GM12878 (cell line): ENCODE measurements at regions not wholly inside any gene's neighbourhood (a gene's known extent, or its start where the extent isn't known, plus 50 kb on each side); places are given as distances from the start of the nearest gene placed in this dataset.
"Not testable (repeated sequence)": the region's sequence is repeated elsewhere in the genome, so short reads cannot be mapped to it uniquely, and the experiment has no call there.

Experiments used
- ATAC-seq: fragments of 200-7000 bp; cut with Tn5 transposase; 3 replicates; pipeline ENCODE4 v1.9.1; 2020; ENCODE audit warnings: mild to moderate bottlenecking, moderate library complexity
- BruUV-seq: library from RNA; stranded (reverse); fragments of 400-500 nt; replicated peaks from 2 replicates; lab custom pipeline; 2021; lab: Mats Ljungman, UMichigan
- CTCF ChIA-PET: fragments of 300-600 bp; sonication (Branson Sonifier 250); formaldehyde crosslinking; extraction: SDS; loops from one replicate; lab custom pipeline; 2021; ENCODE audit warnings: inconsistent platforms; lab: Yijun Ruan, JAX
- POLR2A ChIA-PET: fragments of 350-600 bp; formaldehyde crosslinking; extraction: SDS; loops from one replicate; lab custom pipeline; 2021; ENCODE audit warnings: inconsistent platforms; lab: Charles Lee
- RAD21 ChIA-PET: fragments of 300-600 bp; sonication (Branson Sonifier 250); formaldehyde crosslinking; loops from one replicate; lab custom pipeline; 2023; ENCODE audit warnings: antibody characterized with exemption; ENCODE audit not compliant: unreplicated experiment; lab: Charles Lee
- SMC1A ChIA-PET: fragments of 300-600 bp; sonication (Branson Sonifier 250); formaldehyde crosslinking; loops from one replicate; lab custom pipeline; 2023; ENCODE audit not compliant: unreplicated experiment, uncharacterized antibody; lab: Charles Lee
- DNase-seq: peaks from one replicate; pipeline ENCODE4 v3.0.0-alpha.2; 2011; ENCODE audit warnings: low read depth, low spot score
- FAIRE-seq: peaks from 3 replicates; lab custom pipeline; 2011; peaks lifted over from hg19 to GRCh38; lab: Jason Lieb, UNC
- H2AFZ ChIP-seq: 2 replicates; pipeline ENCODE4 v1.6.0; 2011; ENCODE audit warnings: low read depth, low read length, control low read depth; ENCODE audit not compliant: control insufficient read depth
- H3K27ac ChIP-seq: 2 replicates; pipeline ENCODE4 v1.5.1; 2011; ENCODE audit warnings: control low read depth; ENCODE audit not compliant: control insufficient read depth, insufficient read depth
- H3K27me3 ChIP-seq, 2 experiments: replicated peaks in 1 of 2; 2 replicates each; pipeline versions ENCODE4 v1.6.0 to v1.6.1; 2011; ENCODE audit warnings: low read length in 1 of 2; ENCODE audit not compliant: control insufficient read depth in 2 of 2, insufficient read depth in 2 of 2
- H3K36me3 ChIP-seq, 2 experiments: 2 replicates each; pipeline ENCODE4 v1.5.1; 2011; ENCODE audit warnings: low read length in 1 of 2; ENCODE audit not compliant: control insufficient read depth in 2 of 2, insufficient read depth in 2 of 2
- H3K4me1 ChIP-seq: 2 replicates; pipeline ENCODE4 v1.6.1; 2011; ENCODE audit warnings: mild to moderate bottlenecking, low read length, moderate library complexity, mixed read lengths; ENCODE audit not compliant: control insufficient read depth, insufficient read depth
- H3K4me2 ChIP-seq: 2 replicates; pipeline ENCODE4 v1.6.0; 2011; ENCODE audit warnings: control low read depth; ENCODE audit not compliant: control insufficient read depth, insufficient read depth
- H3K4me3 ChIP-seq: fragments of 200-600 bp; sonication (generic); 2 replicates; pipeline ENCODE4 v1.5.1; 2016
- H3K79me2 ChIP-seq: 2 replicates; pipeline ENCODE4 v1.6.0; 2011; ENCODE audit warnings: low read length; ENCODE audit not compliant: control insufficient read depth, insufficient read depth
- H3K9ac ChIP-seq: 2 replicates; pipeline ENCODE4 v1.8.0; 2011; ENCODE audit warnings: low read length, control low read depth, mixed read lengths; ENCODE audit not compliant: control insufficient read depth, insufficient read depth
- H3K9me3 ChIP-seq: replicated peaks from 3 replicates; pipeline ENCODE4 v1.5.1; 2011; ENCODE audit warnings: mild to moderate bottlenecking, low read length; ENCODE audit not compliant: control insufficient read depth, insufficient read depth
- H4K20me1 ChIP-seq: 2 replicates; pipeline ENCODE4 v1.6.0; 2011; ENCODE audit not compliant: control insufficient read depth, insufficient read depth
- WGBS: methylation state at CpG from one replicate; pipeline ENCODE4 v1.1.6; 2016; ENCODE audit warnings: low lambda C conversion rate; ENCODE audit not compliant: insufficient replicate concordance, insufficient coverage; ENCODE audit errors: missing lambda C conversion rate; 5-methylcytosine and 5-hydroxymethylcytosine counted together
- in situ Hi-C: fragments of 300-500 bp; cut with MboI; formaldehyde crosslinking; loops from 9 replicates; pipeline ENCODE4 v1.14.3; 2018; ENCODE audit warnings: mixed read lengths
- intact Hi-C: fragments of 100-400 bp; cut with micrococcal nuclease; formaldehyde crosslinking; loops from one replicate; pipeline ENCODE4 v1.14.2; 2022; ENCODE audit not compliant: unreplicated experiment
- TF ChIP-seq, protein P1 (sequence below): fragments of 450-650 bp; IDR thresholded peaks from 2 replicates; pipeline ENCODE4 v1.6.1; 2016; ENCODE audit warnings: mild to moderate bottlenecking
- TF ChIP-seq, protein P2 (sequence below): fragments of 450-650 bp; IDR thresholded peaks from 2 replicates; pipeline ENCODE4 v1.6.1; 2017; ENCODE audit warnings: mild to moderate bottlenecking

DNA sequence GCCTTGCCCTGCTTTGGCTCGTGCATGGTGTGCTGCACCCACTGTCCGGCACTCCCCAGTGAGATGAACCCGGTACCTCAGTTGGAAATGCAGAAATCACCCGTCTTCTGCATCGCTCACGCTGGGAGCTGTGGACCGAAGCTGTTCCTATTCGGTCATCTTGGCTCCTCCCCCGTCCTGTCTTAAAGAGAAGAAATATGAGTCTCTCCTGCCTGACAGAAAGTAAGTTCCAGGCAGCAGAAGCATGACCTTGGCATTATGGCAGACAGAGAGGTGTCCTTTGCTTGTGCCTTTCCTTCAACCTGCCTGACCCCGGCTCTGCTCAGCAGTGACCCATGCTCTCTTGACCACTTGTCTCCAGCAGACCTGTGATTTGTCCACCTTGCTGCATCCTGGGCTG is 62.5 kb upstream of the CYP1B1 start (continued):
- TF ChIP-seq, protein P1, sequence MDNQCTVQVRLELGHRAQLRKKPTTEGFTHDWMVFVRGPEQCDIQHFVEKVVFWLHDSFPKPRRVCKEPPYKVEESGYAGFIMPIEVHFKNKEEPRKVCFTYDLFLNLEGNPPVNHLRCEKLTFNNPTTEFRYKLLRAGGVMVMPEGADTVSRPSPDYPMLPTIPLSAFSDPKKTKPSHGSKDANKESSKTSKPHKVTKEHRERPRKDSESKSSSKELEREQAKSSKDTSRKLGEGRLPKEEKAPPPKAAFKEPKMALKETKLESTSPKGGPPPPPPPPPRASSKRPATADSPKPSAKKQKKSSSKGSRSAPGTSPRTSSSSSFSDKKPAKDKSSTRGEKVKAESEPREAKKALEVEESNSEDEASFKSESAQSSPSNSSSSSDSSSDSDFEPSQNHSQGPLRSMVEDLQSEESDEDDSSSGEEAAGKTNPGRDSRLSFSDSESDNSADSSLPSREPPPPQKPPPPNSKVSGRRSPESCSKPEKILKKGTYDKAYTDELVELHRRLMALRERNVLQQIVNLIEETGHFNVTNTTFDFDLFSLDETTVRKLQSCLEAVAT = no peak
- TF ChIP-seq, protein P2, sequence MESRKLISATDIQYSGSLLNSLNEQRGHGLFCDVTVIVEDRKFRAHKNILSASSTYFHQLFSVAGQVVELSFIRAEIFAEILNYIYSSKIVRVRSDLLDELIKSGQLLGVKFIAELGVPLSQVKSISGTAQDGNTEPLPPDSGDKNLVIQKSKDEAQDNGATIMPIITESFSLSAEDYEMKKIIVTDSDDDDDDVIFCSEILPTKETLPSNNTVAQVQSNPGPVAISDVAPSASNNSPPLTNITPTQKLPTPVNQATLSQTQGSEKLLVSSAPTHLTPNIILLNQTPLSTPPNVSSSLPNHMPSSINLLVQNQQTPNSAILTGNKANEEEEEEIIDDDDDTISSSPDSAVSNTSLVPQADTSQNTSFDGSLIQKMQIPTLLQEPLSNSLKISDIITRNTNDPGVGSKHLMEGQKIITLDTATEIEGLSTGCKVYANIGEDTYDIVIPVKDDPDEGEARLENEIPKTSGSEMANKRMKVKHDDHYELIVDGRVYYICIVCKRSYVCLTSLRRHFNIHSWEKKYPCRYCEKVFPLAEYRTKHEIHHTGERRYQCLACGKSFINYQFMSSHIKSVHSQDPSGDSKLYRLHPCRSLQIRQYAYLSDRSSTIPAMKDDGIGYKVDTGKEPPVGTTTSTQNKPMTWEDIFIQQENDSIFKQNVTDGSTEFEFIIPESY = no peak

DNA sequence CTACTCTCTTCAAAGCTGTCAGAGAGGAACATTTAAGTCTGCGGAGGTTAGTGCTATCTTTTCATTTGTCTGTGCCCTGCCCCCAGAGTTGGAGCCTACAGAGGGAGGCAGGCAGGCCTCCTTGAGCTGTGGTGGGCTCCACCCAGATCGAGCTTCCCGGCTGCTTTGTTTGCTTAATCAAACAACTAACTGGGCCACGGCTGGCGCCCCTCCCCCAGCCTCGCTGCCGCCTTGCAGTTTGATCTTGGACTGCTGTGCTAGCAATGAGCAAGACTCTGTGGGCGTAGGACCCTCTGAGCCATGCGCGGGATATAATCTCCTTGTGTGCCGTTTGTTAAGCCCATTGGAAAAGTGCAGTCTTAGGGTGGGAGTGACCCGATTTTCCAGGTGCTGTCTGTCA is 62.0 kb upstream of the CYP1B1 start:
- H2AFZ ChIP-seq, SMC1A ChIA-PET, POLR2A ChIA-PET, H3K9me3 ChIP-seq, H3K9ac ChIP-seq, H3K79me2 ChIP-seq, RAD21 ChIA-PET, FAIRE-seq, H4K20me1 ChIP-seq, BruUV-seq, H3K27me3 ChIP-seq, DNase-seq, intact Hi-C loops, H3K27ac ChIP-seq, ATAC-seq, in situ Hi-C loops, H3K4me3 ChIP-seq, H3K4me2 ChIP-seq, H3K36me3 ChIP-seq, H3K4me1 ChIP-seq: not testable (repeated sequence)
- 82% methylated on average over 12 of the region's 12 CpGs for WGBS
- CTCF ChIA-PET = interaction anchor here (1.5 kb wide), 1 partner anchor 22 kb away, joined by 3 read pairs; no protein-coding TSS in a partner anchor
